ENCODE measurements at regions not wholly inside any gene's neighbourhood (a gene's known extent, or its start where the extent isn't known, plus 50 kb on each side); places are given as distances from the start of the nearest gene placed in this dataset.

DNA sequence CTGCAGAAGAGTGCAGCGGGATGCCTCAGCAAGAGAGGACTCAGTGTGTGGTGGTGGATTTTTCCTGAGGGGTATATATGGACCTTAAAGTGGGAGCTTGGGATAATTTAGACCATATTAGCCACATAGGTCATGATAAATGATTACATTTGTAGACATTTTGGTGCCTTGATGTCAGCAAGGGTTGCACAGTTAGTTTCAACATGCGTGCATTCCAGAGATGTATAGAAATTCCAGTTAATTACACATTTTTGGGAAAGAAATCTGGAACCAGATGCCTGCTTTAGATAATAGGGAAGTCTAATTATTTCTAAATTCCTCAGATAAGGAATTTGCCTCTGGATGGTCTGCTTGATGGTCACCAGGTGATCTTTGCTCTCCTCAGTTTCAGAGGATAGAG lies 440.6 kb upstream of the PAPPA start:
- TF ChIP-seq HMGA2 (CRISPR knock-in tag; IDR thresholded peaks at IDR 0.05) (no peak), FOXP1 (CRISPR knock-in tag; IDR thresholded peaks at IDR 0.05; ENCODE audit: borderline replicate concordance) (no peak), NR1H2 (CRISPR knock-in tag; IDR thresholded peaks at IDR 0.05) (no peak), RELA (CRISPR knock-in tag; IDR thresholded peaks at IDR 0.05; ENCODE audit: borderline replicate concordance) (no peak), ETV6 (CRISPR knock-in tag; IDR thresholded peaks at IDR 0.05) (no peak), ELF4 (CRISPR knock-in tag; IDR thresholded peaks at IDR 0.05; ENCODE audit: low read depth) (no peak), JUN (CRISPR knock-in tag; IDR thresholded peaks at IDR 0.05) (no peak), NFYB (CRISPR knock-in tag; conservative IDR thresholded peaks at IDR 0.05; ENCODE audit: low read depth) (no peak)
- TF ChIP-seq, protein P1, sequence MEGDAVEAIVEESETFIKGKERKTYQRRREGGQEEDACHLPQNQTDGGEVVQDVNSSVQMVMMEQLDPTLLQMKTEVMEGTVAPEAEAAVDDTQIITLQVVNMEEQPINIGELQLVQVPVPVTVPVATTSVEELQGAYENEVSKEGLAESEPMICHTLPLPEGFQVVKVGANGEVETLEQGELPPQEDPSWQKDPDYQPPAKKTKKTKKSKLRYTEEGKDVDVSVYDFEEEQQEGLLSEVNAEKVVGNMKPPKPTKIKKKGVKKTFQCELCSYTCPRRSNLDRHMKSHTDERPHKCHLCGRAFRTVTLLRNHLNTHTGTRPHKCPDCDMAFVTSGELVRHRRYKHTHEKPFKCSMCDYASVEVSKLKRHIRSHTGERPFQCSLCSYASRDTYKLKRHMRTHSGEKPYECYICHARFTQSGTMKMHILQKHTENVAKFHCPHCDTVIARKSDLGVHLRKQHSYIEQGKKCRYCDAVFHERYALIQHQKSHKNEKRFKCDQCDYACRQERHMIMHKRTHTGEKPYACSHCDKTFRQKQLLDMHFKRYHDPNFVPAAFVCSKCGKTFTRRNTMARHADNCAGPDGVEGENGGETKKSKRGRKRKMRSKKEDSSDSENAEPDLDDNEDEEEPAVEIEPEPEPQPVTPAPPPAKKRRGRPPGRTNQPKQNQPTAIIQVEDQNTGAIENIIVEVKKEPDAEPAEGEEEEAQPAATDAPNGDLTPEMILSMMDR (IDR thresholded peaks at IDR 0.05): no peak
- TF ChIP-seq, protein P2, sequence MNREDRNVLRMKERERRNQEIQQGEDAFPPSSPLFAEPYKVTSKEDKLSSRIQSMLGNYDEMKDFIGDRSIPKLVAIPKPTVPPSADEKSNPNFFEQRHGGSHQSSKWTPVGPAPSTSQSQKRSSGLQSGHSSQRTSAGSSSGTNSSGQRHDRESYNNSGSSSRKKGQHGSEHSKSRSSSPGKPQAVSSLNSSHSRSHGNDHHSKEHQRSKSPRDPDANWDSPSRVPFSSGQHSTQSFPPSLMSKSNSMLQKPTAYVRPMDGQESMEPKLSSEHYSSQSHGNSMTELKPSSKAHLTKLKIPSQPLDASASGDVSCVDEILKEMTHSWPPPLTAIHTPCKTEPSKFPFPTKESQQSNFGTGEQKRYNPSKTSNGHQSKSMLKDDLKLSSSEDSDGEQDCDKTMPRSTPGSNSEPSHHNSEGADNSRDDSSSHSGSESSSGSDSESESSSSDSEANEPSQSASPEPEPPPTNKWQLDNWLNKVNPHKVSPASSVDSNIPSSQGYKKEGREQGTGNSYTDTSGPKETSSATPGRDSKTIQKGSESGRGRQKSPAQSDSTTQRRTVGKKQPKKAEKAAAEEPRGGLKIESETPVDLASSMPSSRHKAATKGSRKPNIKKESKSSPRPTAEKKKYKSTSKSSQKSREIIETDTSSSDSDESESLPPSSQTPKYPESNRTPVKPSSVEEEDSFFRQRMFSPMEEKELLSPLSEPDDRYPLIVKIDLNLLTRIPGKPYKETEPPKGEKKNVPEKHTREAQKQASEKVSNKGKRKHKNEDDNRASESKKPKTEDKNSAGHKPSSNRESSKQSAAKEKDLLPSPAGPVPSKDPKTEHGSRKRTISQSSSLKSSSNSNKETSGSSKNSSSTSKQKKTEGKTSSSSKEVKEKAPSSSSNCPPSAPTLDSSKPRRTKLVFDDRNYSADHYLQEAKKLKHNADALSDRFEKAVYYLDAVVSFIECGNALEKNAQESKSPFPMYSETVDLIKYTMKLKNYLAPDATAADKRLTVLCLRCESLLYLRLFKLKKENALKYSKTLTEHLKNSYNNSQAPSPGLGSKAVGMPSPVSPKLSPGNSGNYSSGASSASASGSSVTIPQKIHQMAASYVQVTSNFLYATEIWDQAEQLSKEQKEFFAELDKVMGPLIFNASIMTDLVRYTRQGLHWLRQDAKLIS (CRISPR knock-in tag; IDR thresholded peaks at IDR 0.05; ENCODE audit: borderline replicate concordance): no peak
- TF ChIP-seq, protein P3, sequence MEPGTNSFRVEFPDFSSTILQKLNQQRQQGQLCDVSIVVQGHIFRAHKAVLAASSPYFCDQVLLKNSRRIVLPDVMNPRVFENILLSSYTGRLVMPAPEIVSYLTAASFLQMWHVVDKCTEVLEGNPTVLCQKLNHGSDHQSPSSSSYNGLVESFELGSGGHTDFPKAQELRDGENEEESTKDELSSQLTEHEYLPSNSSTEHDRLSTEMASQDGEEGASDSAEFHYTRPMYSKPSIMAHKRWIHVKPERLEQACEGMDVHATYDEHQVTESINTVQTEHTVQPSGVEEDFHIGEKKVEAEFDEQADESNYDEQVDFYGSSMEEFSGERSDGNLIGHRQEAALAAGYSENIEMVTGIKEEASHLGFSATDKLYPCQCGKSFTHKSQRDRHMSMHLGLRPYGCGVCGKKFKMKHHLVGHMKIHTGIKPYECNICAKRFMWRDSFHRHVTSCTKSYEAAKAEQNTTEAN (CRISPR knock-in tag; IDR thresholded peaks at IDR 0.05): no peak
- TF ChIP-seq, protein P4, sequence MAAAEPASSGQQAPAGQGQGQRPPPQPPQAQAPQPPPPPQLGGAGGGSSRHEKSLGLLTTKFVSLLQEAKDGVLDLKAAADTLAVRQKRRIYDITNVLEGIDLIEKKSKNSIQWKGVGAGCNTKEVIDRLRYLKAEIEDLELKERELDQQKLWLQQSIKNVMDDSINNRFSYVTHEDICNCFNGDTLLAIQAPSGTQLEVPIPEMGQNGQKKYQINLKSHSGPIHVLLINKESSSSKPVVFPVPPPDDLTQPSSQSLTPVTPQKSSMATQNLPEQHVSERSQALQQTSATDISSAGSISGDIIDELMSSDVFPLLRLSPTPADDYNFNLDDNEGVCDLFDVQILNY (CRISPR knock-in tag; IDR thresholded peaks at IDR 0.05): no peak
- TF ChIP-seq, protein P5, sequence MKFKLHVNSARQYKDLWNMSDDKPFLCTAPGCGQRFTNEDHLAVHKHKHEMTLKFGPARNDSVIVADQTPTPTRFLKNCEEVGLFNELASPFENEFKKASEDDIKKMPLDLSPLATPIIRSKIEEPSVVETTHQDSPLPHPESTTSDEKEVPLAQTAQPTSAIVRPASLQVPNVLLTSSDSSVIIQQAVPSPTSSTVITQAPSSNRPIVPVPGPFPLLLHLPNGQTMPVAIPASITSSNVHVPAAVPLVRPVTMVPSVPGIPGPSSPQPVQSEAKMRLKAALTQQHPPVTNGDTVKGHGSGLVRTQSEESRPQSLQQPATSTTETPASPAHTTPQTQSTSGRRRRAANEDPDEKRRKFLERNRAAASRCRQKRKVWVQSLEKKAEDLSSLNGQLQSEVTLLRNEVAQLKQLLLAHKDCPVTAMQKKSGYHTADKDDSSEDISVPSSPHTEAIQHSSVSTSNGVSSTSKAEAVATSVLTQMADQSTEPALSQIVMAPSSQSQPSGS (CRISPR knock-in tag; IDR thresholded peaks at IDR 0.05; ENCODE audit: borderline replicate concordance, low read depth): no peak
